NB4 (cell line): ENCODE measurements at regions not wholly inside any gene's neighbourhood (a gene's known extent, or its start where the extent isn't known, plus 50 kb on each side); places are given as distances from the start of the nearest gene placed in this dataset.
"Not testable (repeated sequence)": the region's sequence is repeated elsewhere in the genome, so short reads cannot be mapped to it uniquely, and the experiment has no call there.

Experiments
- DNase-seq: peaks from one replicate; pipeline ENCODE4 v3.0.0; 2010; ENCODE audit warnings: low read depth
- H3K4me3 ChIP-seq: one replicate; pipeline ENCODE4 v1.5.1; 2011; ENCODE audit warnings: mild to moderate bottlenecking, low read depth, low read length, moderate library complexity
- MAX ChIP-seq: IDR thresholded peaks from 2 replicates; pipeline ENCODE4 v1.6.1; 2011; ENCODE audit warnings: low read depth, low read length
- MYC ChIP-seq: IDR thresholded peaks from 2 replicates; pipeline ENCODE4 v1.6.1; 2011; ENCODE audit warnings: low read depth, low read length
- POLR2A ChIP-seq: IDR thresholded peaks from 2 replicates; pipeline ENCODE4 v1.6.1; 2011; ENCODE audit warnings: mild to moderate bottlenecking; ENCODE audit not compliant: insufficient read length; ENCODE audit errors: extremely low read depth
- TF ChIP-seq, protein P1 (sequence below): IDR thresholded peaks from one replicate; pipeline ENCODE4 v1.5.1; 2012; ENCODE audit warnings: low read depth, low read length

GRCh38 chr6:122930252-122931180 is 65.5 kb upstream of the CLVS2 start:
- no peak overlapping the region for H3K4me3 ChIP-seq
- no peak for TF ChIP-seq MAX
- TF ChIP-seq POLR2A: no peak
- TF ChIP-seq MYC: no peak
- TF ChIP-seq, protein P1, sequence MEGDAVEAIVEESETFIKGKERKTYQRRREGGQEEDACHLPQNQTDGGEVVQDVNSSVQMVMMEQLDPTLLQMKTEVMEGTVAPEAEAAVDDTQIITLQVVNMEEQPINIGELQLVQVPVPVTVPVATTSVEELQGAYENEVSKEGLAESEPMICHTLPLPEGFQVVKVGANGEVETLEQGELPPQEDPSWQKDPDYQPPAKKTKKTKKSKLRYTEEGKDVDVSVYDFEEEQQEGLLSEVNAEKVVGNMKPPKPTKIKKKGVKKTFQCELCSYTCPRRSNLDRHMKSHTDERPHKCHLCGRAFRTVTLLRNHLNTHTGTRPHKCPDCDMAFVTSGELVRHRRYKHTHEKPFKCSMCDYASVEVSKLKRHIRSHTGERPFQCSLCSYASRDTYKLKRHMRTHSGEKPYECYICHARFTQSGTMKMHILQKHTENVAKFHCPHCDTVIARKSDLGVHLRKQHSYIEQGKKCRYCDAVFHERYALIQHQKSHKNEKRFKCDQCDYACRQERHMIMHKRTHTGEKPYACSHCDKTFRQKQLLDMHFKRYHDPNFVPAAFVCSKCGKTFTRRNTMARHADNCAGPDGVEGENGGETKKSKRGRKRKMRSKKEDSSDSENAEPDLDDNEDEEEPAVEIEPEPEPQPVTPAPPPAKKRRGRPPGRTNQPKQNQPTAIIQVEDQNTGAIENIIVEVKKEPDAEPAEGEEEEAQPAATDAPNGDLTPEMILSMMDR: no peak
- DNase-seq: no peak

GRCh38 chr6:122931916-122932315 is 64.1 kb upstream of the CLVS2 start:
- no peak for DNase-seq
- H3K4me3 ChIP-seq: no peak overlapping the region
- TF ChIP-seq MYC: no peak
- no peak for TF ChIP-seq POLR2A
- TF ChIP-seq, protein P1: no peak
- TF ChIP-seq MAX: no peak

DNA sequence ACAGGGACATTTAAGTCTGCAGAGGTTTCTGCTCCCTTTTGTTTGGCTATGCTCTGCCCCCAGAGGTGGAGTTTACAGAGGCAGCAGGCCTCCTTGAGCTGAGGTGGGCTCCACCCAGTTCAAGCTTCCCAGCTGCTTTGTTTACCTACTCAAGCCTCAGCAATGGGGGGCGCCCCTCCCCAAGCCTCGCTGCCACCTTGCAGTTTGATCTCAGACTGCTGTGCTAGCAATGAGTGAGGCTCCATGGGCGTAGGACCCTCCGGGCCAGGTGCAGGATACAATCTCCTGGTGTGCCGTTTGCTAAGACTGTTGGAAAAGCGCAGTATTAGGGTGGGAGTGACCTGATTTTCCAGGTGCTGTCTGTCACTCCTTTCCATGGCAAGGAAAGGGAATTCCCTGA is 51.1 kb upstream of the CLVS2 start:
- not testable (repeated sequence) for DNase-seq

More for the DNA sequence above, 51.1 kb upstream of the CLVS2 start:
- not testable (repeated sequence) for H3K4me3 ChIP-seq
